Activated T-helper 2 cell treated with anti-CD3 and anti-CD28 coated beads, Interferon-gamma antibody, Interleukin-2, Interleukin-4, amounts not matched to agents 10 μg/mL and 5 μg/mL and 100 μg/mL, durations not matched to agents 14 hours and 24 hours and 36 hours (primary cell): ENCODE measurements at regions not wholly inside any gene's neighbourhood (a gene's known extent, or its start where the extent isn't known, plus 50 kb on each side); places are given as distances from the start of the nearest gene placed in this dataset.

Experiments used
- DNase-seq: peaks from one replicate; pipeline ENCODE4 v3.0.0; 2021; ENCODE audit warnings: low spot score
- H3K27ac Mint-ChIP-seq: one replicate; pipeline ENCODE4 v1.8.0; 2021; ENCODE audit warnings: mixed read lengths
- H3K27me3 Mint-ChIP-seq: one replicate; pipeline ENCODE4 v1.8.0; 2021; ENCODE audit warnings: low read depth, mixed read lengths
- H3K36me3 Mint-ChIP-seq: one replicate; pipeline ENCODE4 v1.8.0; 2021; ENCODE audit warnings: low read depth, mixed read lengths
- H3K4me1 Mint-ChIP-seq: one replicate; pipeline ENCODE4 v1.8.0; 2021; ENCODE audit warnings: low read depth, mixed read lengths
- H3K4me3 Mint-ChIP-seq: one replicate; pipeline ENCODE4 v1.8.0; 2021; ENCODE audit warnings: low read depth, mild to moderate bottlenecking, moderate library complexity, mixed read lengths
- H3K9me3 Mint-ChIP-seq: one replicate; pipeline ENCODE4 v1.8.0; 2021; ENCODE audit warnings: mixed read lengths
- intact Hi-C: fragments of 100-400 bp; cut with micrococcal nuclease; formaldehyde crosslinking; loops from one replicate; pipeline ENCODE4 v1.15.1; 2023

GRCh38 chr11:26276798-26277424 lies 55.0 kb upstream of the ANO3 start:
- Mint-ChIP-seq H3K27me3 (no peaks in the 10 kb centered on the region), H3K4me1 (peaks cover 2% of the 10 kb centered on the region), H3K36me3 (no peaks in the 10 kb centered on the region), H3K9me3 (no peaks in the 10 kb centered on the region), H3K4me3 (no peak overlapping the region), H3K27ac (no peak overlapping the region)
- peak; percentile 20 for DNase-seq
- intact Hi-C loops, result loop anchor here (2.0 kb wide), 1 partner anchor 294 kb away; no protein-coding TSS in a partner anchor

- Mint-ChIP-seq H3K36me3 (no peaks in the 10 kb centered on the region), H3K27me3 (no peaks in the 10 kb centered on the region)
- intact Hi-C loops, result no loop called here
Measured at GRCh38 chr11:26278354-26278753, 53.6 kb upstream of the ANO3 start.

More at GRCh38 chr11:26278354-26278753, 53.6 kb upstream of the ANO3 start:
- Mint-ChIP-seq H3K4me3 (no peak overlapping the region), H3K9me3 (no peaks in the 10 kb centered on the region), H3K27ac (no peak overlapping the region), H3K4me1 (peaks cover 2% of the 10 kb centered on the region)
- DNase-seq, result no peak
